GM19397 (cell line): ENCODE measurements at regions not wholly inside any gene's neighbourhood (a gene's known extent, or its start where the extent isn't known, plus 50 kb on each side); places are given as distances from the start of the nearest gene placed in this dataset.
A peak's percentile ranks its signal among the peaks of the same experiment; 100 is the strongest.

Experiments used
- ATAC-seq: cut with Tn5 transposase; IDR thresholded peaks from one replicate; pipeline ENCODE4 v1.9.1; 2021; ENCODE audit warnings: mild to moderate bottlenecking, moderate library complexity; ENCODE audit not compliant: unreplicated experiment

DNA sequence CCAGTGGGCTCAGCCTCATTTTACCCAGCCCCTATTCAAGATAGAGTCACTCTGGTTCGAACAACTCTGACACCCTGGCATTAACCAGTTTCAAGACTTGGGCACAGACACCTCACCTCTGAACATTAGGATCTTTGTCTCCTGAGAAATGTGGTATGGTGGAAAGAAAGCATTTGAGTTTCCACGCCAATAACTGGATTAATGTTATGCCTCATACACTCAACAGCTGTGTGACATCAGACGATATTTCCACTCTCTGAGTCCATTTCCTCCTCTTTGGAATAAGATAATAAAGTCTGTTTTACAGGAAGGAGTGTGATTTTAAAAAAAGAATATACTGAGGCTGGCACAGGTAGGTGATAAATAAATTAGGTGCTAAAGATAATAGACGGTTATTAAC, 121.3 kb upstream of the CHL1 start:
- no peak for ATAC-seq

DNA sequence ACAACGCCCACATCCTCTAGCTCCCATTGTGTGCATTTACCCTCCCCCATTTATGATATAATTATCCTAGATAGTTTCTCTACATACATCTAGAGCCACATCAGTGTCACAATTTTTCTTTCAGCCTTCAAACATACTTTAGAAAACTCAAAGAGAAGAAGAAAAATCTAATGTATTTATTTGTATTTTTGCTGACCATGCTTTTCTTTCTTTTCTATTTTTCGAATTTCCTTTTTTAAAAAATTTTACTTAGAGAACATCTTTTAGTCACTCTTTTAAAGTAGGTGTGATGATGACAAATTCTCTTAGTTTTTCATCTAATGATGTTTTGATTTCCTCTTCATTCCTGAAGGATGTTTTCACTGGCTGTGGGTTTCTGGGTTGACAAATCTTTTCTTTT, 117.0 kb upstream of the CHL1 start:
- ATAC-seq = no peak

DNA sequence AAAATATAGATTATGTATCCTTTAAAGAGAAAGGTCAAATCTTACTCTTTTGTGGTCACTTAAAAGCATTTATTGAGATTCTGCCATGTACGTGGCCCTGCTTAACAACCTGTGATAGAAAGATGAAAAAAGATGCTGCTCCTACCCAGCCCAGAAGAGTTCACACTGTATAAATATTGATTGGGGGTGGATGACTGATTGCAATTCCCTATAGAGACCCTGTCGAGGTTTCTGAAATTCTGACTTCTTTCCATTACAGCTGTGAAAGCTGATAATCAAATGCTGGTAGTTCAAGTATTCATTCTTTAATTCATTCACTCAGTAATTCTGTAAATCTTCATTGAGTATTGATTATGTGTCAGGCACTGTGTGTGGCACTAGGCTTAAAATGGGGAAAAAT, 114.1 kb upstream of the CHL1 start:
- no peak for ATAC-seq

DNA sequence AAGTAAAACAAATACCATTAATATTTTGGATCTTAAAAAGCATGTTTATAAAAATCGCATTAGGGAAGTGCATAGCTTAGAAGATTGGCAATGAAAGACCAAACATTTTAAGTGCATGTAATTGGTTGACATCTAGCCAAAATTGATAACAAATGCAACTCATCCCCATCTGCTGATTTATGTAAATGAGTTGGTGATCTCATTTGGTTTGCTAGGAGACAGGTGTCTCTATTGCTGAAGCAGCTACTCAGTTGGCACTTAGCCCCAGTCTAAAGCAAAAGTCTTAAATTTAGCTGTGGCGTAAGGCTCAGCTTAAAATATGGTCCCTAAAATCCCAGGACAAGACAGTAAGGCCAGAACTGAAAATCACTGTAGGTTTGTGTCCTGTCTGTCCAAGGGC, 113.5 kb upstream of the CHL1 start:
- no peak for ATAC-seq

DNA sequence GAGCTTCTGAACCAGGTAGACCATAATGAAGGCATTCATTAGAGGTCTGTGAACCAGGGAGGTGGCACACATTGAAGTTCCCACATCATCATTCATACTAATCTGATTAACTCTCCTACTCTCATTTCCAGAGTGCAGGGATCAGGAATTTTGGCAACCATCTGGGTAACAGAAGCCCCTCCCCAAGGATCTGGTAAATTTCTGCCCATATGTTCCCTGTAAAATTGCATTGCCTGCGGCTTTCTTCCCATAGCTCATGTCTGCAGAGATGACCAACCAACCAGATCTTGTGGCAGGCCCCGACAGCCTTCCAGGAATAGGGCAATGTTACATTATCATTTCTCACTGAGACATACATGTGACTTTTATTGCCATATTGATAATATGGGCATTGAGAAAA, 111.4 kb upstream of the CHL1 start:
- no peak for ATAC-seq

DNA sequence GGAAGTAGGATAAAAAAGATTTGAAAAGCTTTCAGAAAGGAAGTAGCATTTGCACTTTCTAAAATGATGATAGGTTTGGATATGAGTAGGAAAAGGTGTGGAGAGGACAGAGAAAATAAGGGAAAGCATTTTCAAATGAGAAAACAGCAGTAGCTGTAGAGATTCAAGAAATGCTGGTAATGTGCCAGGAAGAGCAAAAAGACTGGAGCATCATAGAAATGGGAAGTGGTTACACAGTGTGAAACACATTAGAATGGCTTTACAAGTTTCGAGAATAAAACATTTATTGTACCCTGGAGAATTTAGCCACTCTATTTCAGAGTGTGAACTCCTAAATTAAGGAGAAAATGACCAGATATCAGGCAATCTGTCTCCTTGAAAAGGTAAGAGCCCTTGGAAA, 108.3 kb upstream of the CHL1 start:
- ATAC-seq = no peak

DNA sequence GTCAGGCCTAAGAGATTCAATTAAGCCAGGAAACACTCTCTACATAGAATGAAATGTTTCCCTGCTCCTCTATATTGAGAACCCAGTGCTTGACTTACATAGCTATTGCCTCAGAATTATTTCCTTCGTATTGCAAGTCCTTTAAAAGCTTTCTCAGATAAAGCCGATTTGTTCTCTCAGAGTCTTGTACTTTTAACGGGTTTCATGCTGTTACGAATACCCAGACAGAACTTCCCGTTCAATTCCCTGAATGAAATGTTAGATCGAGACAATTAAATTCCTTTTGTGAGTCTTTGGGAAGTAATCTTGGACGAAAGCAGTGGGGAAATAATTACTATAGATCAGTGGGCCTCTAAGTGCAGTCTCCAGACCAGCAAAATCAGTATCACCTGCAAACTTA, 102.8 kb upstream of the CHL1 start:
- ATAC-seq = no peak

DNA sequence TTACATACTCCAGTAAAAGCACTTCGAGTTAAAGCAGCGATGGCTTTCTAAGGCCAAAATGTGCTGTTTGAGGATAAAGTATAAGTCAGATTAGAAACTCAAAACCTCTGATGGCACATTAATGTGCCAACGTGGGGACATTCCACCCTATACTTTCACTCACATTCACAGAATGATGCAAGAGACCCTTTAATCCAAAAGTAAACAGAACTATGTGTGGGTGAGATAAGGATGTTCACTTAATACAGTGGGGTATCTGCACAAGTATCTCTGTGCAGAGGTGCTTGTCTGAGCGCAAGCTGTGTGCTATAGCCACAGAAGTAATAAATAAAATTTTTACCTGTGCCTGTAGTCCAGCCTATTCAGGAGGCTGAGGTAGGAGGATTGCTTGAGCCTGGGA, 100.3 kb upstream of the CHL1 start:
- ATAC-seq = no peak

DNA sequence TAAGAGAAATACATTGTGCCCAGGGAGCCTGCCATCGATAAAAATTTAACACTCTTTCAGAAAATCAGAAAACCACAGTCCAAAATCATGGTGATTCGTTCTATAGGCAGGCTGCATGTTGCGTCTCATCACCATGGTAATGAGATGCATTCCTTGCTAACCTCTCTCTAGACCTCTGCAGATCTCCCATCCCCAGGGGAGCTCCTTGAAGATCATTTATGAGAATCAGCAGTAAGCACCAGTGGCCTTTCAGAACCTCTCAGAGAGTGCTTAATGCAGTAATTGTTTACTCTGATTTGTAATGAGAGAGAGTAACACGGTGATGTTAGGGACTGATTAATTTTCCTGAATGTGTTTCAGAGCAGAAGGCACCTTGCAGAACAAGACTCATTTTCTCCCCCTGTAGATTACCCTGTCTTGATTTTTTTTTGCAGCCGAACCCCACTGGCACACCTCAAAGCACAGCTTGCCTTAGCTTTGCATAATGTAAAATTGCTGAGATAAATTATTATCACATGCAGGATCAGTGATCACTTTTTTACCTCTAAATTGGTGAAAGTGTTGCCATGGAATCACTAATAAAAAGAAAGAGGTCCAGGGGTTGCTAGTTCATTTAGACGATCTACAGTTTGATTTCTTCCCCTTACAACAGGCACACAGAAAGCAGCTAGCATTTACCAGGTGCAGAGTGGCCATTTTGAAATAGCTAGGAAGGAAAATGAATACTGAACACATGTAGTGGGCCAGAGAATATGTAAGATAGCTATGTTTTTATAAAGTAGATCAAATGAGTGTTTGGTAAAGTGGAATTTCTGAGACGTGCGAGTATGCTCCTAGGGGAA, 98.9 kb upstream of the CHL1 start:
- no peak for ATAC-seq

DNA sequence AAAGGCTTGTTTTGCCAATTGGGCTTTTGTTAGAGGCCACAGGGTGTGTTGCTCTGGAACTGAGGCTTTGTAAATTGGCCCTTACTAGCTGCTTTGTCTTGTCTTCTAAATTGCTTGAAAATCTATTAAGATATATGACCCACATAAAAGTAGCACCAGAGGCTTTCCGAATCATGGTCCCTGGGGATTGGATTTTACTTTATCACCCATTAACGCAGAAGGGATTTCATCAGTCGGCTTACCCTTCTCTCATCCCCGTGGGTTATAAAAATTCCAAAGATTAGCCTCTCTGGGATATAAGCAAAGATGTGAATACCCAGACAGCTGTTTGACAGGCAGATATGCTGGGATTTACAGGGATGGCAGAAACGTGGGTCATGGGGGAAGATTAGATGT, 98.3 kb upstream of the CHL1 start:
- no peak for ATAC-seq

DNA sequence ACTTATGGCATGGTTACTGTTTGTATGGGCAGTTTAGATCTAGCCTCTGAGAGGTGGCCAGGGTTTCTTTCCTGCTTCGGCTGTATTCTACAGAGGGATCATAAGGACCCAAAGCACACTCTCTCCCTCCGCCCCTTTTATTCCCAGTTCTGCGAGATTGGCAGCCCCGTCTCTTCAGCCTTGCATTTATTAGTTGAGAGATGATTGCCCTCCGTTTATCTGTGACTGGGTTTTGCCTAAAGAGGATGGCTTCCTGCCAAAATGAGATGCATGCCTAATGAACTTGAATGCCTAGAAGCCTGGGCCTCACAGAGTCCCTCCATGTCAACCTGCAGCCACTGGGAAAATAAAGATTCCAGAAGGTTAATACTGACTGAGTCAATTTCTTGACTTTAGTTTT, 97.1 kb upstream of the CHL1 start:
- no peak for ATAC-seq

DNA sequence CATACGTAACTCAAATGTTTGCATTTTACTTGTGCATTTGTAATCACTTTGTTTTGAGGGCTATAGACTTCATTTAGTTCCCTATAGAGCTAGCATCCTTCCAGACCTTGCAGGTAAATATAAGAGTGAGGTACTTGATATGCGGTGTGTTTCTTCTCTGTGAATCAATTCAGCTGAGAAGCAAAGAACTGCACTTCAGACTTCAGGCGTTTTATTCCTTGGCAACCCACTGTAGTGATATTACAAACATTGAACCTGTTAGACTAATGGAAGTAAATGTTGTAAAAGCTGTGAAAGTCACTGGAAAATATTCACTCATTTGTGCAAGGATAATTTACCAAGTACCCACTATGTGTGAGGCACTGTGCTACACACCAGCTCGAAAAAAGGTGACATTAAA, 94.1 kb upstream of the CHL1 start:
- no peak for ATAC-seq

DNA sequence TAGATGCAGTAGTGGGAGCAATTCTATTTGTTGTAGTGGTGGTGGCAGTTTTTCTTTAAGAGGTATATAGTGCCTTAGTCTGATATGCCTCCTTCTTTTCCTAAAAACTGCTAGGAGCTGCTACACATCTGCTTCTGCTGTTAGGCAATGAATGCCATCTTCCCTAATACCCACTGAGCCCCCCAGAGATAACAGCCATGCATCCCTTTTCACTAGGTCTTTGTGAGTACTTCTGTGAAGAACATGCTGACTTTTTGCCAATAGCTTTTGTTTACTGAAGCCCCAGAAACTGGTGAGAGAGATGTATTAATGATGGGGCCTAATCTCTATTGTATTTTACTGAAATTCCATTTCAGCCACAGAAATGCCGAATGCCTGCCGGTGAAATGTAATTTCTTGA, 92.6 kb upstream of the CHL1 start:
- ATAC-seq = no peak

DNA sequence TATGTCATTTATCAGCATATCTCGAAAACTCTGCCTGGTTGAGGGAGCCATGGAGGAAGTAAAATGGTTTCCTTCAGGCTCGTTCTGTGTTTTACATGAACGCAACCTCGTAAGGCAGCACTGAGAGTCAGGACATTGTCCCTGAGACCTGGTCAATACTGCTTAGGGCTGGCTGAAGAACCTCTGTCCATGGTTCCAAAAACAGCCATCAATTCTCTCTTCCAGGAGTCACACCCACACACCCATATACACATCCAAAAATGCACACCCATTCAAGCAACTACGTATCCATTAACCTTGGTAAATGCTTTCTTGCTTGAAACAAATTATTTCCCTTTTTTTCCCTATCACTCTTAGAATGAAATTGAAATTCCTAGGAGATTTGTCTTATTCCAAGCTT, 91.0 kb upstream of the CHL1 start:
- ATAC-seq = no peak

DNA sequence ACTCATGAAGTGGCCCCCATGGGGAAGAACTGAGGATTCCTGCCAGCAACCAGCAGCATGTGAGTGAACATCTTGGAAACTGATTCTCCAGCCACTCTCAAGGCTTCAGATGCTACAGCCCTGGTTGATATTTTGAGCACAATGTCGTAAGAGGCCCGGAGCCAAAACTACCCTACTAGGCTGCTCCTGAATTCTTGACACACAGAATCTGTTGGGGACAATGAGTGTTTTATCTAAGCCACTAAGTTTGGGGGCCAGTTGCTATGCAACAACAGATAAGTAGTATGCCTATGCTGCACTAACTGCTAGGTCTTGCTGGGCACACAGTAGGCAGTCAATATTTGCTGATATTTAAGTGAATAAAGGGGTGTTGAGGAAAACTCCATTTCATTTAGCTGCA, 89.9 kb upstream of the CHL1 start:
- ATAC-seq = no peak

DNA sequence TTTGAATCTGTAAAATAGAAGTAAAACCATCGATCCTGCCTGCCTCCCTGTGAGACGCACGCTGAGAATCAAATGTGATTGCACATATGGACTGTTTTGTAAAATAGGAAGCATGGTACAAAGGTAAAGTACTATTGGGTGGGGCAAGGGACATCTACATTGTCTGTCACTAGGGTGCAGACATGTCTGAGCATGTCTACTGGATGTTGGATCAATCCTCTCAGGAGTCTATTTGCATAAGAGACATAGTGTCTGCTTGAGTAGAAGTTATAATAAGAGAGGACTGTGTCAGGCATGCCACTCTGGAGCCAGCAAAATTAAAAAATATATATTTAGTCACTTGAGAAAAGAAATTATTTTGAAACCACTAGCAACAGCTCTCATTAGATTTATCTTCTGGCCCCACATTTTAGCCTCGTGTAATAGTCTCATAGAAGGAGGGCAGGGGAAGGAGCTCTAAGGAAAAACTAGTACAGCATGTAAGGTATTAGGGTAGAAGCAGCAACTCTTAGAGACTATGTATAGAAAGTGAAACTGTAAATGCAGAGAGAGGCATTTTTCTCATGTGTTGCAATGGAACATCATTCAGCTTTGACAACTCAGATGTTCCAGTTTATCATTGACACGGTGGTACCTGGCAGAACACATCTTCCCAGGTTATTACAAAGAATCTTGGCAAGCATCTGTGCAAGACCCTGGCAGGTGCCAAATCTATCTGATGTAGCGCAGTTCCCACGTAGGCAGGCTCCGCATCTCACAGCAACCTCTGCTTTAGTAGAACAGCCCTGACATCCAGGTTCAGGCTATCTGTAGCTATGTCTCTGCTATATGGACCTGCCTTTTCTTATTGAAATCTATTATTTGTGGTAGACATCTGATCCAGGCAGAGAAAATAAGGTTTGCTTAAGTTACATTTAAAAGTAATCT, 85.2 kb upstream of the CHL1 start:
- peak; percentile 78 for ATAC-seq

DNA sequence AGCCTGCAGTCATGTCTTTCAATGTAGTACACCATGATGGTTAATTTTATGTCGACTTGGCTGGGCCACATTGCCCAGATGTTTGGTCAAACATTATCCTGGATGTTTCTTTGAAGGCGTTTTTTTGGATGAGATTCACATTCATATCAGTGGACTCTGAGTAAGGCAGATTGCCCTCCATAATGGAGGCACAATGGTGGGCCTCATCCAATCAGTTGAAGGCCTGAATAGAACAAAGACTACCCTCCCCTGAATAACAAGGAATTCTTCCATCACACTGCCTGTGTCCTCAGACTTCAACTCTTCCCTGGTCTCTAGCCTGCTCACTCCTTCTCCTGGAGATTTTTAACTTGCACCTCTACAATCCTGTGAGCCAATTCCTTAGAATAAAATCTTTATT, 83.8 kb upstream of the CHL1 start:
- no peak for ATAC-seq

DNA sequence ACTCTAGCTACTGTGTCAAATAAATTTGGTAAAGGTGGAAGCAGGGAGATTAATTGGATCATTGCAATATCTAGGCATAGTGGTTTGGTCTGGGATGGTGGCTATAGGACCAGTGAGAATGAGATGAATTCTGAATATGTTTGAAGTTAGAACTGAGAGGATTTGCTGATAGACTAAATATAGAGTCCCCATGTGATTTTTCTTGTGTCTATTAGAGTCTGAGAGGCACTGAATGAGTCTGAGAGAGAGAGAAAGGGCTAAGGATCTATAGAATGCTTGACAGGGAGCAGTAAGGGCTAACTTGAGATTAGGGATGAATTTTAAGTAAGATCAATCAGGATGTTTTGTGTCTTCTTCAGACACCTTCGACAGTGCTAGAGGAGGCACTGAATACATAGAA, 77.9 kb upstream of the CHL1 start:
- no peak for ATAC-seq

DNA sequence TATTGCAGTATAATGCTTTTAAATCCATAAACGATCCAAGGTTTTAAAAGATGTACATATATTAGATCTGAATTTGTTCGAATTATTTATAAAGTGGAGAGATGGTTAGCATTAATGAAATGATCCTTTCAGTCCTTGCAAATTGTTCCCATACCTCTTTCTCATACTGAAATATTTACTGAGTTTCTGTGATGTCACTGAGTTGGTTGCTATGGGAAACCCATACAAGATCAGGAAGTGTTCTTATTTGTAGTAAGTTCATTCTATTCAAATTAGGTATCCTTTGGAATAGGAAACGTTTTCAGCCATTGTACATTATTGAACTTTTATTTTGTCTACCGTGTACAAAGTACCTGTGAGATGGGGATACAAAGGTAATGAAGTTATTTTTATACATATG, 73.2 kb upstream of the CHL1 start:
- ATAC-seq = no peak

DNA sequence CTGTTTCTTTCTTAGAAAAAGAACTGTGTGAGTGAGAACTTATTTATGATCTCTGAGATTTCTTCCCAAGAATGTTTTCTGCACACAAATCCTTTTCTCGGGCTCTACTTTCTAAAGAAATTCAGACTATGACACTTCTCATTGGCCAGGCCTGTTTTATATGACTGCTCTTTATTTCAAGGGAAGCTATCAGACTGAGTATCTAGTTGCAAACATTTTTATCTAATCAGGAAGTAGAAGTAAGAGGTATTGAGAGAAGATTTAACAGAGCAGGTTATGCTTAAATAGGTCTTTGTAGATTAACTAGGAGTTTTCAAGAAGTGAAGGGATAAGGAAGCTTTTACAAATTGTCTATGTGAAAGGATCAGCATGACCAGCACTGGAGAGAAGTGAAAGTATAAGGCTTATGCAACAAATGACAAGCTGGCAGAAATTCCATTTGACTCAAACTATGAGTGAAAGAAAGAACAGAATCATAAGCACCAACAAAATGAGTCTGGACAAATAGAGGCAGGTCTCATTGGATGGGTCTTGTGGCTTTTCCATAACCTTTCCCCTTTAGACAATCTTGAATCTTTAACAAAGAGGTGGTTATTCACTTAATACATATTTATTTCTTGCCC, 71.9 kb upstream of the CHL1 start:
- ATAC-seq = peak; percentile 53

DNA sequence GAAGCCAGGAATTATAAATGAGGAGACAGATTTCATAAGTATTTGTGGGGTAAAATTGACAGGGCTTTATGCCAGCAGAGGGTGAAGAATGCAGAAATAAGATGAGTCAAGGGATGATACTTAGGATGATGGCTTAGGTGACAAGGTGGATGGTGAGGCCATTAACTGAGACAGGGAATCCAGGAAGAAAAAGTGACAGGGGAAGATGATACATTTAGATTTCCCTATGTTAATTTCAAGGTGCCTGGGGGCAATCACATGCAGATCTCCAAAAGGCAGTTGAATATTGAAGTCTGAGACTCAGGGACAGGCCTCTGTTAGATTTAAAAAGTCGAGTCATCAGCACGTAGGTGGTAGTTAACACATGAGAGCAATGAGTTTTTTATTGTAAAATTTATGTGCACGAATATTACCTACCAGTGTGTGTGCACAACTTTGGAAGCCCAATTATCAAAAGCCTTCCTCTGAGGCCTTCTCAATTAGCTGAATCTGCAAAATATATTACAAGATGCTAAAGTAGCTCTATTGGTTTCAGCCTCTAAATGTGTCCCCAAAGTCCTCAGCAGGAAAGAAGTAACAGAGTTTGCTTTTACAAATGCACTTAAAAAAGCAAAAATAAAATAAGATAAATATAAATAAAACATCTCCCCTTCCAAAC, 67.9 kb upstream of the CHL1 start:
- no peak for ATAC-seq
